OCI-M2 (cell line): ENCODE measurements at regions not wholly inside any gene's neighbourhood (a gene's known extent, or its start where the extent isn't known, plus 50 kb on each side); places are given as distances from the start of the nearest gene placed in this dataset.
A peak's percentile ranks its signal among the peaks of the same experiment; 100 is the strongest.
"Not testable (repeated sequence)": the region's sequence is repeated elsewhere in the genome, so short reads cannot be mapped to it uniquely, and the experiment has no call there.

Experiments used
- DNase-seq: peaks from one replicate; lab custom pipeline; 2025; ENCODE audit not compliant: unreplicated experiment; lab: John Stamatoyannopoulos, UW

DNA sequence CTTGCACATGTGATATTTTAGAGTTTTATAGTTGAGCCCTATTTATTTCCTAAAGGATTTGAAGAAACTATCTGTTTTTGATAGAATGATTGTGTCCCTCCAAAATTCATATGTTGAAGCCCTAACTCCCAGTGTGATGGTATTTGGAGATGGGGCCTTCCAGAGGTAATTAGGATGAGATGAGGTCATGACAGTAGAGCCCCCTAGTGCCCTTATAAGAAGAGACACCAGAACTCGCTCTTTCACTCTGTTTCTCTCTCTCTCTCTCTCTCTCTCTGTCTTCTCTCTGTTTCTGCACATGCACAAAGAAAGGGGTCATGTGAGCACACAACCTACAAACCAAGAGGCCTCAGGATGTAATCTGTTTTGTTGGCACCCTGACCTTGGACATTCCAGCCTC is 921.9 kb upstream of the DIAPH2 start:
- DNase-seq = no peak

DNA sequence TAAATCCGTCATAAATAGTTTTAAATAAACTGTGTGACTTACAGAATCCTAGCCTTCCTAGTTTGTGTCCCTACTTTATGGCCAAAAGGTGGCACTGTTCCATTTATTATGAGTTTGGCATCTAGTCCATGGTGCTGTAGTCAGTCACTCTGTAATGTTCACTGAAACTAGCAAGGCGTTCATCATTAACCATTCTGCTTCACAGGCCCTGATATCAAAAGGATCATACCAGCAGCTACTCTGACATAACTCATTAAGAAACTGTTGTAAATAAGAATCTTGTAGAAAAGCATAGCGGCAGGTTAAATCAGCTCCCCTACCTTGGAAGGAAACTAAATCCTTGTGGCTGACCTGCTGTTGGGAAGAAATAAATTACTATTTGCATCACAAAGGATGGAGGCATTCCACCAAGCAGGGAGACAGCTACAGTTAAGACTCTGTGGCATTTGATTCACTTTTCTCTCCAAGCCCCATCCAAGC is 919.6 kb upstream of the DIAPH2 start:
- no peak for DNase-seq

DNA sequence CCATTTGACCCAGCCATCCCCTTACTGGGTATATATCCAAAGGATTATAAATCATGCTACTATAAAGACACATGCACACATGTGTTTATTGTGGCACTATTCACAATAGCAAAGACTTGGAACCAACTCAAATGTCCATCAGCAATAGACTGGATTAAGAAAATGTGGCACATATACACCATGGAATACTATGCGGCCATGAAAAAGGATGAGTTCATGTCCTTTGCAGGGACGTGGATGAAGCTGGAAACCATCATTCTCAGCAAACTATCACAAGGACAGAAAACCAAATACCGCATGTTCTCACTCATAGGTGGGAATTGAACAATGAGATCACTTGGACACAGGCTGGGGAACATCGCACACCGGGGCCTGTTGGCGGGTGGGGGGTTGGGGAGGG is 913.4 kb upstream of the DIAPH2 start:
- not testable (repeated sequence) for DNase-seq

DNA sequence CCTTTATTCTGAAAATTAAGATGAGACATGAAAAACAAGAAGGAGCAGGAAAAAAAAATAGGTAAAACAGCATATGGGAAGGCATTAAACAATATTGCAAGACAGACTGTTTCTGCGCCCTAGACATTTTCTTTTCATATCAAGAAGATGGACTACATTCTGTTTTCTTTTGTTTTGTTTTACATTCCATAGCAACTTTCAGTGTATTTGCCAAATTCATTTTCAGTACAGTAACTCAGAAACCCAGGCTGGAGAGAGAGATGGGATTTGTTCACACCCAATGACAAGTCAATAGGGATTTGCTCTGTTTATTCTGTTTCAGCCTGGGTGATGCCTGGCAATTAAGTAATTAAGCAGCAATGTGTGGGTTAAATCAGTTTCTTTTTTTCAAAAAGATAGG is 892.8 kb upstream of the DIAPH2 start:
- no peak for DNase-seq

DNA sequence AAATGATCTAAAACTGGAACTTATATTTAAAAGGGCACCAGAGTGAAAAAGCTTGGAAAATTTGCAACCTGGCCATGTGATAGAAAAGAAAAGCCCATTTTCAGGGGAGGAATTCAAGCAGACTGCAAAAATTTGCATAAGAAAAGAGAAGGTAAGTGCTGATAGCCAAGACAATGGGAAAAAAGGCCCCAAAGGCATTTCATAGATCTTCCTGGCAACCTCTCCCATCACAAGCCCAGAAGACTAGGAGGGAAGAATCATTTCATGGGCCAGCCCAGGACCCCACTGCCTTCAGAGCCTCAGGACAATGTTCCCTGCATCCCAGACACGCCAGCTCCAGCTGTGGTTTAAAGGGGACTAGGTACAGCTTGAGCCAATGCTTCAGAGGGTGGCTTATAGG is 887.3 kb upstream of the DIAPH2 start:
- no peak for DNase-seq

DNA sequence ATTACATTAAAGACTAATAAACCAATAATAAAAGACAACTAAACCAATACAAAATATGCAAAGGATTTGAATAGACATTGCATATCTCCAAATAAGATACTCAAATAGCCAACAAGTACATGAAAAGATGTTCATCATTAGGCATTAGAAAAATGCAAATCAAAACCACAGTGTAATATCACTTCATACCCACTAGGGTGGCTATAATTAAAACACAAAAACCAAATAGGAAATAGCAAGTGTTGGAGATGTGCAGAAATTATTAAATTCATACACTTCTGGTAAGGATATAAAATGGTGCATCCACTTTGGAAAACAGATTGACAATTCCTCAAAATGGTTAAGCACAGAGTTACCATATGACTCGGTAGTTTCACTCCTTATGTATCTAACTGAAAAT is 860.8 kb upstream of the DIAPH2 start:
- no peak for DNase-seq

DNA sequence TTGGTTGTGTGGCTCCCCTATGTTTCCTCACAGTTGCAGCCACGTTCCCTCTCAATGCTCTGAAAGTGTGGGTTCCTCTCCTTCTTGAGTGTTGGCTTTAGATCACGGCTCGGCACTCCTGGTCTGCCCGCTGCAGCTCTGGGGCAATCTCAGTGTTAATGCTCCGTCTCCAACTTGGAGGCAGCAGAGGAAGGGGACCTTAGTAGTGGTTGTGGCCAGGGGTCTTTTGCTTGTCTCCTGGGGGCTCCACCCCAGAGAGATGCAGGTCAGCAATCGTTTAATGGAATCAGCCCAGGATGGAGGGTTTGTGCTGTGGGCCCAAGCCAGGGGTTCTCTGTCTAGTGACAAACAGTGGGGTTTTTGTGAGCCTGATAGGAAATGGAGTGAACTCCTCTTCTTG is 849.4 kb upstream of the DIAPH2 start:
- DNase-seq = no peak

DNA sequence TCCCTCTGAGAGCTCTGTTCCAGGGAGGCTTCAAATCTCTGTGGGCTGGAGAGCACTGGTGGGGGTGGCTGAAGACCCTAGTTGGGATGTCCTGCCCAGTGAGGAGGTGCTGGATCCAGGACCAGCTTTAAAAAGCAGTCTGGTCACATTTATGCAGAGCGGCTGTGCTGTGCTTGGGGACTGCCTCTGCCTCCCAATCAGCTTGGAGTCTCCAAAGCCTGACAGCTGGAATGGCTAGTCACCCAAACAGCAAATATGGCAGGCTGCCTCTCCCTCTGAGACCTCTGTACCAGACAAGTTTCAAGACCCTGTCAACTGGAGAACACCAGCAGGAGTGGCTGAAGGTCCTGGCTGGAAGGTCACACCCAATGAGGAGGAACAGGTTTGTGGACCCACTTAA is 848.1 kb upstream of the DIAPH2 start:
- no peak for DNase-seq

DNA sequence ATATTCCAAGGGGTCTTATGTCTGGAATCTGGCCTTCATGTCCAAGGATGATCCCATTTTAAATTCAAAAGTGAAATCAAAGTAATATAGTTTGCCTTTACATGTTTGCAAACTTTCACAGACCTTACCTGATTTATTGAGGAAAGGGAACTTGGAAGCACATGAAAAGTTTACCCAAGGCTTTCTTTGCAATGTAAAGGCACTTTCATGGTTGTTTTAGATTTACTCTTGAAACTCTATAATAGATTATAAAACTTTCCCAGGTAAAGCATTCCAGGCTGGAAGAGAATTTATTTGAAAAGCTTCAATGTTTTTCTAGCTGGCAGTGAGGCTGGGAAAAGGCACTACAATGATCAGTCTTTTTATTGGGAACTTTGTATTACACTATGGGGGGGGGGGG is 842.8 kb upstream of the DIAPH2 start:
- DNase-seq = no peak

DNA sequence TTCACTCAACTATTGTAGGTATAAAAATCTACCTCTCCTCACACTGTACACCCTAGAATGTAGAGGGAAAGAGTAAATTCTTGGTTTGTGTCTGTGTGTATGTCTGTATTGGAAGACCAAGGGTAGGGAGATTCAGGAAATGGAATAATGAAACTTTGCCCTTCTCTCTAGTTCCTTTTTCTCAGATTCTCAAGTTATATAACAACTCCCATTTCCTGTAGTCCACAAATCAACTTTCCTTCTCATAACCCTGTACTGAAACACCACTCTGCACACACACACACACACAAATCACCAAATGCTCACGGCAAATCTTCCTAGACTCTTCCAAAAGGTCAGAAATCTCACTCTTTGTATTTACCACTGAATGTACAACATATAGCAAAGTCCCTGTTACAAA is 824.5 kb upstream of the DIAPH2 start:
- DNase-seq = no peak

DNA sequence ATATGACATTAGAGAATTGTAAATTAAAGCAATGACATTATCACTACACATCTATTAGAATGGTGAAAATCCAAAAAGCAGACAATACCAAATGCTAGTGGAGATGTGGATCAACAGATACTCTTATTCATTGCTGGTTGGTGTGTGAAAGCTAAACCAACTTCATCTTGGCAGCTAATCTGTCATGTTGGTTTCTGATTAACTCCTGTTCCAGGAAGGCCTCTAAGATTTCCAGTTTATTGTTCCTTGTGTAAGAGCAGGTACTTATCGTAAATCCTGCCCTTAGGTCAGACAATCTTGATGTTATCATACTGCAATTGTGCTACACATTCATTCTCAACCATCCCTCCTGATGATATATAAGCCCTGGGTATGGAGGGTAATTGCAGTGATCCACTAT is 809.0 kb upstream of the DIAPH2 start:
- DNase-seq = no peak

DNA sequence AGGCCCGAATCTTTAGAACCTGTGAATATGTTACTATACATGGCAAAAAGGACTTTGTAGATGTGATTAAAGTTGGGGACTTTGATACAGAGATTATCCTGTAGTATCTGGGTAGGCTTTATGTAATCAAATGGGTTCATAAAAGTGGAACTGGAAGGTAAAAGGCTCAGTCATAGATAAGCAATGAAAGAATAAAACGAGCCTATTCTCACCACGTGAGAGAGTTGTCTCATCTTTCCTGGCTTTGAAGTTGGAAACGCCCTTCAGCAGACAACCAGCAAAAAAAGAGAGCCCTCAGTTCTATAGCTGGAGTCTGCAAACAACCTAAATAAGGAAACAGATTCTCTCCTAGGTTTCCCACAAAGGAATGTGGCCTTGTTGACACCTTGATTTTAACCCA is 805.8 kb upstream of the DIAPH2 start:
- DNase-seq = no peak

DNA sequence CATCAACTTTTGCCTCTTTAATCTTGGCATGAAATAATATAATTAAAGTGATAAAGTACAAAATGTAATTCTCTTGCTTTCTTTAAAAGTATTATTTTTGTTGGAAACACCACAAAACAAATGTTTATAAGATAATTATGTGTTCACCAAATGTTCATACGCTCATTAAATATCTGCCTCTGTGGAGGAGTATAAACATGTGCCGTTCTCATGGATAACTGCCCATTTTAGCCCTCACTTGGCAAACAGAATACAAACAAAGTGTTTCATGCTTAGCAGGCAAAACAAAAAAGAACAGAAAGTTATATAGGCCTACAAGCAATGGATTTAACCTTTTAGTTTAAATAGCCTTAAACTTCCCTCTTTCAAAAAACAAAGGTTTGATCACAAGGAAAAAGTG is 800.5 kb upstream of the DIAPH2 start:
- DNase-seq = no peak

DNA sequence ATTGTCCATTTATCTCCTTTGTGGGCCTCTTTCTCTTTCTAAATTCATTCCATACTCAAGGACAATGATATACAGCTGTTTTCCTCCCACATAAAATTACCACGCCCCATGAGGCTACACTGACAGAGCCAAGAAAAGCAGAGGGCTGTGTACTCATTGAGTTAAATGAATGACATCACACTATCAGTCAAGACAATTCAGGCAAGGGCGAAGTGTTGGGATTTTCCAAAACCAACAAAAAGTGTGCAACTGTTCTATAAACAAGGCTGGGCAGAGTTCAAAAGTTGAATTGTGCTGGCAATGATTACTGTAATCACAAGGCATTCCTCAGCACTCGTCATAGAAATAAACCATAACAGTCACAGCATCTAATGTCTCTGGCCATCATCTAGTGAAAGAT is 799.6 kb upstream of the DIAPH2 start:
- DNase-seq = no peak

DNA sequence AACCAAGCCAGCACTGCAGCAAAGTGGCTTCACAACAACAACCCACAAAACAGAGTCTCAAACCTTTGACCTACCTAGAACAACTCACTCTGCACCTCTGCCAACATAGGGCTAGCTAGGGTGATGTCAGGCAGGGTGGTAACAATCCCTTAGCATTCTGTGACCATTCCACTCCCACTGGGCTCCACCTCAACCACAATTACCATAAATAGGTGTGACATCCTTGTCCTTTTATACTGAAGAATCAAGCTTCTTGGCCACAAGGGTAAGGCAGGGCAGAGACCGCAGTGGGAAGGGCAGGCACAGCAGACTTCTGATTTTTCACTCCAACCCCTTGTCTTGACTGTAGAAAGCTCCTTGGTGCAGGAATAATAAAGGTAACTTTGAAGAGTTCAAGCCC is 795.4 kb upstream of the DIAPH2 start:
- DNase-seq = no peak

DNA sequence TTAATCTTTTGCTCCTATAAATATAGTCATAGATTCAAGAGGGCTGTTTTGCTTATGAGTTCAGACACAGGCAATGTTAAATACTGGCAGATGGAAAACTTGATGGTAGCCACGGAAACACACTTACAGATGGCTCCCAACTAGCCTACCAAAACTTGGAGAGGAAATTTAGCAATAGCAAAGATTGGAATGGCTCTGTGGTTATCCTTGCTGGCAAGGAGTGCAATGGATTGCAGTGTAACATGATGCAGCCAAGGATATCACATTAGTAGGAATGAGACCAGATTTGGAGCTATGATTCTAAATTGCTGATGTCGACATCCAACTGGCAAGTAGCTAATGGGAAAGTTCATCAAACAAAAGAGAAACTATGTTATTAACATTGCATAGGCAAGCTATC is 791.0 kb upstream of the DIAPH2 start:
- DNase-seq = no peak

DNA sequence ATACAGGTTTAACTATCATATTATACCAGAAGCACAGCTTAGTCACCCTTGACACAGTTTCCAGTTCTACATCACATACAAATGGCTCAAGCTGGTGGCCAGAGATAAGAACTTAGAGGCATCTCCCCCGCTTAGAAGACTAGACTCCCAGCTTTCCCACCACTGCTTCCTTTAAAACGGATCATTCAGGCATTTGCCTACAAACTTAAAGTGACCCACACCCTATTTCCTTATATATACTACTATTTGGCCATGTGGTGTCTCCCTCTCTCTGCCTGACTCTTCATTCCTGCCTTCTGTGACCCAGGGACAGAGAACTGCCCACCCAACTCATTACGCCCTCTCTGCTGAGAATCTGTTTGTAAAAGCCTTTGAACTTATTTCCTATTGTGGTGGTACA is 781.2 kb upstream of the DIAPH2 start:
- DNase-seq = peak; percentile 28

DNA sequence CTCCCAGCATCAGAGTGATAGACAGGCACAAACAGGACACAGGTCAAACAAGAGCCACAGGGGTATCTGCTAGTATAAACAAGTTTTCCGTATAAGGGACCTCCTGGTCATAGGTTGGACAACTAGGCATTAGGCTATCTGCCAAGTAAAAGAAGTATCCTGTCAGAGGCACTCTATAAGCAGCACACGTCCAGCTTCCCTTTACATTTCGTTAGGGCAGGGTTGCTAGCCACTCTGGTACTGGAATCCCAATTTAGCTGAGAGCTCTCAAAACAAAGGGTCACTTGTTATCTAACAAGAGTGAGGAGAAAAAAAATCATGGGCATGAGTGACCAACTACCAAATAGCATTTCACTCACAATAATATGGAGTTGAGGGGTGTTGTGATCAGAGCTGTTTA is 780.7 kb upstream of the DIAPH2 start:
- no peak for DNase-seq

DNA sequence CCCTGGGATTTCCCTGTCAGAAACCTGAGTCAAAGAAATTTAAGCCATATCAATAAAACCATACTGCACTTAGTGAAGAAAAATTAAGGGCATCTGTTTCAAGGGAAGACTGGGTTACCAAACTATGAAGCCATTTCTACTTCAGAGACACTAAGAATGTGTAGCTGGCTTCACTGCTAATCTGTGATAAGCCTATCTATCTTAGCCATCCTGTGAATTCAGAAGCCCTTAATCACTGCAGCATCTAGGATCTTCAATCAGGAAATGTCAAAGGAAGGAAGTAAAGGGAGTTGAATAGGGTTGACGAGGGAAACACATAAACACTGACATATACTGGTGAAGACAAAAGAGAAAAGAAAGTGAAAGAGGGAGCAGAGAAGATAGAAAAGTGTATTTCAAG is 777.6 kb upstream of the DIAPH2 start:
- DNase-seq = no peak

DNA sequence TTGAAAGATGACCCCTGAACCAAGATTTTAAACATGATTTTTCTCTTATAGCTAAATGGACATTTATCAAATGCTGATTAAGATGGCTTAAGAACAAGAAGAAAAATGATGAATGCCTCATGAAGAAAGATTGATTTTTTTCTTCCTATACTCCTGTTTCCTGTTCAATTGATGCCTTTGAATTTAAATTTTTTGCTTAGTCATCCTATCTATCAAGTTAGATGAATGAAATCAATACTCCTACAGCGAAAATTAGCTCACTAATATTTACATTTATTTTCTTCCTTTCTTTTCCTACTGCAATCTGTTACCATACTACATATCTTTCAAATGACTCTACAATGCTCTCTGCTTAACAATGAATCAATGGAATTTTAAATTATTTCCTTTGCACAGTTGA is 773.6 kb upstream of the DIAPH2 start:
- DNase-seq = no peak

DNA sequence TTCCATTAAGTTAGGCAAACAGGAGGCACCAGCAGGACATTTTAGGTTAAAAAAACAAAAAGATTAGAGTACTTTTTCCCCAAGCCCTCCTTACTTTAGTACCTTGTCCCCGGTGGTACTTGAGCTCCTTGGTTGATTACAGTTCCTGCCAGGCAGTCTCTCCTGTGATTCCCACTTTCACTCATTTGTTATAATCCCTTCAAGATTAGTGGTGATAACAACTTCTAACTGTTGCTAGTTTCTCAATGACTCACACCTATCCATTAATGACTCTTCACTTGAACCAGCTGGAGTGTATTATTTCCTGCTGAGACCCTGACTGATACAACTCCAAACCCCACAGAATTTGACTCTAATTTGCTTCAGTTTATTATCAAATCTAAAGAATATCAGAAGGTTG is 765.0 kb upstream of the DIAPH2 start:
- DNase-seq = no peak

DNA sequence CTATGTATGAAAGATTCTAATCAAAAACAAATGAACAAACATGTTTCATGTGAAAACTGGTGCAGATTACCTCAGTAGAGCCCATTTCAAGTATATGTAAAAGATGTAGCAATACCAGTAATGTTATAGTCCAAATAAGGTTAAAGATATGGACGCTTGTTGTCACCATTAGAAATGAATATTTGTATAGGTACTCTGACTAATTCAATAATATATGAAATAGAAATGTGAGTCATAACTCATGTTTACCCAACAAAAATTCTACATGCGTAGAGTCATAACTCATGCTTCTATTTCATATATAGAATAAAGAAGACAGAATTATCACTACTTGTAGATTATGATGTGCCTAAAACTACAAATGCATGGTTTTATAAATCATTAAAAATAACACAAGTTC is 739.1 kb upstream of the DIAPH2 start:
- no peak for DNase-seq

DNA sequence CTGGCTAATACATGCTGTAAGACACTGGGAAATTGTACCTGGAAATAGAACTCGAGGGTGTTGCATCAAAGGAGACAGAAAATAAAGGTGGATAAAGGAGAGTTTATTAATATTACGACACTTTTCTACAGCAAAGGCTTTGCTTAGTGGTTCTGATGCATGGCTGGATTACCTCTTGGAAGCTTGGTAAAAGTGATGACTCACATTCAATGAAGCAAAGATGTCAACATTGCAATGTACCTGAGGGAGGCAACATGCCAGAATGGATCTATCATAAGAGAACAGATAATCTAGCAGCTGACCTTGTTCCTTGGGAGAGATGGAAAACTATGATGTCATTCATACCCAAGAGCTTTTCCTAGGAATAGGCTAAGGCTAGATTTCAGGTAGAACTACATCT is 735.1 kb upstream of the DIAPH2 start:
- DNase-seq = no peak

DNA sequence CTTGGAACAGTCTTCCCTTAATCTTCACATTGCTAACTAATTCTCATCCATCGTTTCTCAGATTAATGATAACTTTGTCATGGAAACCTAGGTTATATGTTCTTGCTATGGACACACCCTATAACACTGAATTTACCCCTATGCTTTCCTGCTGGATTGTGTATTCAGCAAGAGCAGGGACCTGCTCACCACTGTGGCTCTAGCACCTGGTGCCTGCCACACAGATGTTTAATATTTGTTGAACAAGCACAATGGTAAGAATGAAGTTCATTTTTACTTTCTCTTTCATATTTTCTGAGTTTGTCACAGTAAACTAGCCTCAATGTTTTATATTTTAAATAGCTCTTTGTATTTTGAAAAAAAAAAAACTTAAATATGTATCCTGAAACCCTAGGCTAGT is 734.0 kb upstream of the DIAPH2 start:
- no peak for DNase-seq
